Stimulated activated memory B cell treated with anti-CD40 and anti-IgM and Interleukin-4, amounts not matched to agents 10 μg/mL and 1 μg/mL and 100 μg/mL, for 72 hours (primary cell): ENCODE measurements at regions not wholly inside any gene's neighbourhood (a gene's known extent, or its start where the extent isn't known, plus 50 kb on each side); places are given as distances from the start of the nearest gene placed in this dataset.

Source experiments
- ATAC-seq: fragments of 150-1000 bp; cut with Tn5 transposase; 2 replicates; pipeline ENCODE4 v1.10.0; 2021
- H3K27ac Mint-ChIP-seq: one replicate; pipeline ENCODE4 v1.8.0; 2022; ENCODE audit warnings: mild to moderate bottlenecking, mixed read lengths
- H3K27me3 Mint-ChIP-seq: one replicate; pipeline ENCODE4 v1.8.0; 2022; ENCODE audit warnings: mixed read lengths
- H3K36me3 Mint-ChIP-seq: one replicate; pipeline ENCODE4 v1.8.0; 2022; ENCODE audit warnings: mixed read lengths
- H3K4me1 Mint-ChIP-seq: one replicate; pipeline ENCODE4 v1.8.0; 2022; ENCODE audit warnings: mixed read lengths
- H3K4me3 Mint-ChIP-seq: one replicate; pipeline ENCODE4 v1.8.0; 2022; ENCODE audit warnings: mild to moderate bottlenecking, moderate library complexity, mixed read lengths
- H3K9me3 Mint-ChIP-seq: one replicate; pipeline ENCODE4 v1.8.0; 2022; ENCODE audit warnings: mixed read lengths

DNA sequence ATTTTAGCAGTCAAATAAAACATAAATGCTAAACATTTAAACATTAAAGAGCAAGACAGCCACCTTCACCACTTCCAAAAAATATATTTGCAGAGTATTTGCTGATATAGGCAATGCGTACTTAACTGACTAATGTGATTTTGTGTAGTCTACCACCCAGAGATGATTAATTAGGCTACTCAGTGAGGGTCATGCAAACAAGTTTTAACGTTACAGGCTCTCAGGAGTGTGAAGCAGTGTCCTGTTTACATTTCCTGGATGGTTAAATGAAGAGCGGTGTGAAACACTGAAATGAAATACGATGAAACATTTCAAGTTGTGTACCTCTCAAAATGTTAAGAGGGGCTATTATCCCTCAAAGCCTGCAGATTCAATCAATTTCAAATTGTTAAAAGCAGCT lies 165.8 kb upstream of the LRIG3 start:
- Mint-ChIP-seq H3K4me3 (no peak overlapping the region), H3K27ac (no peak overlapping the region), H3K9me3 (no peaks in the 10 kb centered on the region), H3K4me1 (no peaks in the 10 kb centered on the region), H3K27me3 (no peaks in the 10 kb centered on the region), H3K36me3 (no peaks in the 10 kb centered on the region)
- no peak for ATAC-seq

DNA sequence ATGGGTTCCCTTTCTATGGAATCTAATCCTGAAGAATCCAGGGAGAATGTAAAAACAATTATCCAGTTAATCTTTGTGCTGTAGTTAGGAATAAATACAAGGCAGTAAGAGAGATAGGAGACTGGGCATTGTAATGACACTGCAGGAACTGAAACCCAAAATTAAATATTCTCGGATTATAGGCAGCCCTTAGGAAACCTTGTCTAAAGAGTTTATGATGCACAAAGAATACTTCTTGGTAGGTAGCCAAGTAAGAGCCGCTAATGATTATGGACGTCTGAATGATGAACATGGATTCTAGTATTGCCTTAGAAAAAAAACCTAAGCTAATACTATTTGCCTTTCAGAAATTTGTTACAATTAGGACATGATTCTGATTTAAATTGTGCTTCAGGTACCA lies 165.4 kb upstream of the LRIG3 start:
- Mint-ChIP-seq H3K4me3 (no peak overlapping the region), H3K27me3 (no peaks in the 10 kb centered on the region), H3K9me3 (no peaks in the 10 kb centered on the region), H3K27ac (no peak overlapping the region), H3K36me3 (no peaks in the 10 kb centered on the region), H3K4me1 (no peaks in the 10 kb centered on the region)
- ATAC-seq, result no peak

GRCh38 chr12:59084511-59085375 lies 164.4 kb upstream of the LRIG3 start:
- no peaks in the 10 kb centered on the region for H3K36me3 Mint-ChIP-seq
- H3K9me3 Mint-ChIP-seq, result no peaks in the 10 kb centered on the region
- no peak overlapping the region for H3K4me3 Mint-ChIP-seq
- no peak for ATAC-seq
- no peak overlapping the region for H3K27ac Mint-ChIP-seq
- no peaks in the 10 kb centered on the region for H3K27me3 Mint-ChIP-seq
- no peaks in the 10 kb centered on the region for H3K4me1 Mint-ChIP-seq

DNA sequence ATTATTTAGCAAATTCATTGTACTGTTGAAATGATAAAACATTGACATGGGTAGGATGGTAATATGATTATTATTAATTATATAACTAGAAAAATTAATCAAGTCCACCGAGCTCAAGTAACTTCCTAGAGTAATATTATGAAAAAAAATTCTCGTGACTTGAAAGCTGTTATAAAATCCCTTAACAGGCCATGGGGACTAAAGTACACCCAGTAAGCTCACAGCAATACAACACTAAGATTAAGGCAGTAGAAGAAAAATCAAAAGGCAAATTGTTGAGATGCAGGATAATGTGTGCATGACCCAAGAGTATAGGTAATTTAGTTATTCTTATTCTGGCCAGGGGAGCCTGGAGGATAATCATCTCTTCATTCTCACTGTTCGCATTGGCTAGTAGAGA lies 162.6 kb upstream of the LRIG3 start:
- Mint-ChIP-seq H3K4me1 (no peaks in the 10 kb centered on the region), H3K9me3 (no peaks in the 10 kb centered on the region), H3K36me3 (no peaks in the 10 kb centered on the region), H3K27ac (no peak overlapping the region), H3K27me3 (no peaks in the 10 kb centered on the region), H3K4me3 (no peak overlapping the region)
- no peak for ATAC-seq

GRCh38 chr12:59080101-59080500 lies 159.8 kb upstream of the LRIG3 start:
- Mint-ChIP-seq H3K27me3 (no peaks in the 10 kb centered on the region), H3K4me1 (no peaks in the 10 kb centered on the region), H3K9me3 (no peaks in the 10 kb centered on the region), H3K4me3 (no peak overlapping the region), H3K36me3 (no peaks in the 10 kb centered on the region), H3K27ac (no peak overlapping the region)
- no peak for ATAC-seq

DNA sequence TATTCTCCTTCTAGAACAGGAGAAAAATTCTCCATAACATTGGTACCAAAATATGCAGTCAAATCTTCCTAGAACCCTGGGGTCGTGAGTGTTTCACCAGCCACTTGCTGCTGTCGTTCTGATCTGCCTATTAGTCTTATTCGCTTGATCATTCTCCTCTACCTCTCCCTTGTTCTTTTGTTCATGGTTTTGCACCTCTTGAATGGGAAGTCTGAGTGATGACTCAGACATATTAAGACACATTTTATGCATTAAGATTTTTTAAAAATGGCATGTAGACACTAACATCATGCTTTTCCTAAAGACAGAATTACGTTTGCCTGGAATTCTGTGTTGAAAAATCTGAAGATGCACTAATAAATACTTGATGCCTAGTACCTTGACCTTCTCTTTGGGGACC lies 159.2 kb upstream of the LRIG3 start:
- Mint-ChIP-seq H3K9me3 (no peaks in the 10 kb centered on the region), H3K27me3 (no peaks in the 10 kb centered on the region), H3K4me3 (no peak overlapping the region), H3K36me3 (no peaks in the 10 kb centered on the region), H3K27ac (no peak overlapping the region), H3K4me1 (no peaks in the 10 kb centered on the region)
- ATAC-seq, result no peak

DNA sequence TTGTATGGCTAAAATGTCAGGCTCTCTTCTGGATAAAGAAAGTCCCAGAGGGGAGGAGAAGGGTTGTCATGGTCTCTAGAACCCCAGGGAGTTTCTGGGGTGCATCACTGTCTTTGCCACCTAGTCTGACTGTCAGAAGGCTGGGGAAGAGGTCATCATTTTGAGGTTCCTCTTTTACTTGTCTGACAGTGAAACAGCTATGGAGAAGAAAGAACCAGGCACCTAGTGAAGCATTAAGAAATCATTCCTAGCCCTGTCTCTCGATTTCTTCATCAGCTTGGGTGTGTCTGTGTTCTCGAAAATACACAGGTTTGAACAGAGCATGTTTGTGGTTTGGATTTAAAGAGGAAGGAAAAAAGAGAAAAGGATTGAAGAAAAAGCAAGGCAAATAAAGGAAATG lies 158.7 kb upstream of the LRIG3 start:
- no peaks in the 10 kb centered on the region for H3K4me1 Mint-ChIP-seq
- no peaks in the 10 kb centered on the region for H3K27me3 Mint-ChIP-seq
- no peaks in the 10 kb centered on the region for H3K9me3 Mint-ChIP-seq
- H3K36me3 Mint-ChIP-seq, result no peaks in the 10 kb centered on the region
- H3K27ac Mint-ChIP-seq, result no peak overlapping the region
- ATAC-seq, result no peak
- H3K4me3 Mint-ChIP-seq, result no peak overlapping the region

DNA sequence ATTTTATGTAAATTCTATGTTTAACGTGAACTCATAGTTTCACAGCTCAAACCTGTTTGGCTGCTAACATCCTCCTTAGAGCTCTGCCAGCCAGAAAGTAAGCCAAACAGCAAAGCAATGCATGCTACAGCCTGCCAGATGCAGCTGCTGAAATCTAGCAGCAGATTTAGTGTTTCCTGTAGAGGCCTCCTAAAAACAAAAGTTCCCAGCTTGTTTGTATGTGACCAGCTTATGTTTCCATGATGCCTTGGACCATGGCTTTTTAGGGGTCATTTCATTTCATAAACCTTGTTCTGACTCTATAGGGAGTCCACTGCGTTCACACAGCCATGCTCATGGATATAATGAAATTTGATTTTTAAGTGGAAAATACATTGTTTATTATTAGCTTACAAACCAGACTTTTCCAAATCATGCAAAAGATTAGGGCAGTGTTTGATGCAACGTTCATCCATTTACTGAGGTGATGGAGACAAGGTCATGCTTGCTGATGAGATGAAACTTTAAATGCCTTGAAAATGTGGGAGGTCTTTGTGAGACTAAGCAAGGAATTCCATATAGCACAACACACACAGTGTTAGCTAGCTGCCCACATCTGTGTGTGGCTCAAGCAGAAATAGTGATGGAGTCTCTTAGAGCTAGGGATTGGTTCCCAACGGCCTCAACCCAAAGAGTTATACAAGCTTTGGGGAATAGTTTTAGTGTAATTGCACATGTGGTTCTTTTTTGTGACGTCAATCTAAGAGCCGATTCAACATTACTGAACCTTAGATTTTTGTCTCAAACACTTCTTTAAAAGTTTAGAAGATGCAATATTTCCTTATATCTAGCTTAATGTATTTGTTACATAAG lies 157.5 kb upstream of the LRIG3 start:
- no peak overlapping the region for H3K4me3 Mint-ChIP-seq
- no peaks in the 10 kb centered on the region for H3K36me3 Mint-ChIP-seq
- no peak for ATAC-seq
- no peaks in the 10 kb centered on the region for H3K4me1 Mint-ChIP-seq
- no peaks in the 10 kb centered on the region for H3K9me3 Mint-ChIP-seq
- no peaks in the 10 kb centered on the region for H3K27me3 Mint-ChIP-seq
- no peak overlapping the region for H3K27ac Mint-ChIP-seq

DNA sequence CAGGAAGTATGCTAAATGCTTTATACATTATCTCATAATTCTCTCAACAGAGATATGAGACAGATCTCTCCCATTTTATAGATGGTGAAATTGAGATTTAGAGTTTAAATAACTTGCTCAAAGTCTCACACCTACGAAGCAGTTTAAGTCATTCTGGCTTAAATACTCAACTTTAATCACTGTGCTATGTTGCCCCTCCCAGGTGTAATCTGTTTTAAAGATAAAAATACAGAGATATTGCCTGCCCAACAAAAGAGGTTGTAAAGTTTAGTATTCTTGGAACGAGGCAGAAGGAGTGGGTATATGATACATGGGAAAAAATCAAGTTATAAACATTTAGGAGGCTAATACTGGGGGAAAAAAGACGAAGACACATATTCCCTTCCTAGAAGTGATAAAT lies 156.8 kb upstream of the LRIG3 start:
- Mint-ChIP-seq H3K27ac (no peak overlapping the region), H3K4me1 (no peaks in the 10 kb centered on the region), H3K9me3 (no peaks in the 10 kb centered on the region), H3K36me3 (no peaks in the 10 kb centered on the region), H3K27me3 (no peaks in the 10 kb centered on the region), H3K4me3 (no peak overlapping the region)
- ATAC-seq, result no peak

DNA sequence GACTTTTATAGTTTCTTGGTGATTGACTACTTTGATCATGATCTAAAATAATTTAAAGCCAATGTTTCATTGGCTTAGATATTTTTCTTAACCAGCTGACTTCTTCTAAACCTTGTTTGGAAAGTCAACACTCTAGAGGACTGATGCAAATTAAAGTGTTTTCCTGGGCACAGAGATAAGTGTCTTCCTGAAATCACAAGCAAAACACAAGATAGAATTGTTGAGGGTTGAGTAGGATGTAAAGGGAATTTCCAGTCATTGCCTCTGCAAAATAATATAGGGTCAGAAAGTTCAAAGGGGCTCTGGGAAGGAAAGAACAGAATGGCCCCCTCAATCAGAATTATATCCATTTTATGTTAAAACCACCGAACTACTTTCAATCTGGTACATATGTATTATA lies 156.3 kb upstream of the LRIG3 start:
- no peaks in the 10 kb centered on the region for H3K4me1 Mint-ChIP-seq
- H3K4me3 Mint-ChIP-seq, result no peak overlapping the region
- H3K27ac Mint-ChIP-seq, result no peak overlapping the region
- no peak for ATAC-seq
- H3K9me3 Mint-ChIP-seq, result no peaks in the 10 kb centered on the region
- no peaks in the 10 kb centered on the region for H3K36me3 Mint-ChIP-seq
- no peaks in the 10 kb centered on the region for H3K27me3 Mint-ChIP-seq

GRCh38 chr12:59075968-59076490 lies 155.7 kb upstream of the LRIG3 start:
- Mint-ChIP-seq H3K4me3 (no peak overlapping the region), H3K27ac (no peak overlapping the region), H3K36me3 (no peaks in the 10 kb centered on the region), H3K9me3 (no peaks in the 10 kb centered on the region), H3K27me3 (no peaks in the 10 kb centered on the region), H3K4me1 (no peaks in the 10 kb centered on the region)
- no peak for ATAC-seq

GRCh38 chr12:59075141-59075540 lies 154.8 kb upstream of the LRIG3 start:
- Mint-ChIP-seq H3K36me3 (no peaks in the 10 kb centered on the region), H3K27ac (no peak overlapping the region), H3K4me1 (no peaks in the 10 kb centered on the region), H3K27me3 (no peaks in the 10 kb centered on the region), H3K9me3 (no peaks in the 10 kb centered on the region), H3K4me3 (no peak overlapping the region)
- ATAC-seq, result no peak

GRCh38 chr12:59070322-59070933 lies 150.1 kb upstream of the LRIG3 start:
- ATAC-seq, result no peak
- Mint-ChIP-seq H3K36me3 (no peaks in the 10 kb centered on the region), H3K27me3 (no peaks in the 10 kb centered on the region), H3K4me3 (no peak overlapping the region), H3K27ac (no peak overlapping the region), H3K9me3 (no peaks in the 10 kb centered on the region), H3K4me1 (no peaks in the 10 kb centered on the region)

DNA sequence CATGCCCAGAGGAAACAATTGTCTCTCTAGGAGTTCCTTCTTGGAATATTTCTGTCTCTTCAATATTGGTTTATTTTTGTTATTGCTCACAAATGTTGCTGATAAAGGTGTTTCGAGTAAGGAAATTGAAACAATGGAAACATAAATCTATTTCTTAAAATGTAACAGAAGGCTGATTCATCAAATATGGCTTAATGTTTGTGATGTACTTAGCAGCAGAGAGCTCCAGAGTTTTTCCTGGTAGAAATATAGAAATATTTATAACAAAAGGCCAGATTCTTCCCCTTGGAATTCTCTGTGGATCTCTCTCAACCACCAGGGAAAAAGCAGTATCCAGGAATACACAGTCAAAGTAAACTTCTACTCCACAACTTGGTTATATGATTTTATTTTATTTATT lies 149.2 kb upstream of the LRIG3 start:
- Mint-ChIP-seq H3K27me3 (no peaks in the 10 kb centered on the region), H3K4me1 (no peaks in the 10 kb centered on the region), H3K4me3 (no peak overlapping the region), H3K36me3 (no peaks in the 10 kb centered on the region), H3K9me3 (no peaks in the 10 kb centered on the region), H3K27ac (no peak overlapping the region)
- ATAC-seq, result no peak

- Mint-ChIP-seq H3K9me3 (no peaks in the 10 kb centered on the region), H3K4me3 (no peak overlapping the region), H3K27ac (no peak overlapping the region), H3K27me3 (no peaks in the 10 kb centered on the region), H3K4me1 (no peaks in the 10 kb centered on the region), H3K36me3 (no peaks in the 10 kb centered on the region)
- ATAC-seq, result no peak
Observed at GRCh38 chr12:59068436-59068835, 148.1 kb upstream of the LRIG3 start.
